HepG2 (cell line): ENCODE measurements at regions not wholly inside any gene's neighbourhood (a gene's known extent, or its start where the extent isn't known, plus 50 kb on each side); places are given as distances from the start of the nearest gene placed in this dataset.

Experiments
- BCL6 ChIP-seq: IDR thresholded peaks from 2 replicates; pipeline ENCODE4 v1.6.1; 2016; ENCODE audit warnings: missing genetic modification reagents, missing compliant biosample characterization
- HNF4G ChIP-seq, 2 experiments: sonication (generic) in 1 of 2; formaldehyde crosslinking in 1 of 2; IDR thresholded peaks; 2 replicates each; pipeline versions ENCODE4 v1.4.0 to v1.6.1; 2011 to 2020; ENCODE audit warnings: borderline replicate concordance in 2 of 2, low read depth in 2 of 2, mild to moderate bottlenecking in 2 of 2, low read length in 1 of 2, missing genetic modification reagents in 1 of 2, moderate library complexity in 1 of 2
- PPARG ChIP-seq: conservative IDR thresholded peaks from 2 replicates; pipeline ENCODE4 v1.6.1; 2016; ENCODE audit warnings: missing biosample characterization, missing genetic modification reagents
- RFXANK ChIP-seq: IDR thresholded peaks from 2 replicates; pipeline ENCODE4 v1.6.1; 2016
- ZBTB1 ChIP-seq: sonication (generic); formaldehyde crosslinking; IDR thresholded peaks from 2 replicates; pipeline ENCODE4 v1.4.0; 2020; ENCODE audit warnings: missing genetic modification reagents, borderline replicate concordance
- ZFP36L1 ChIP-seq: sonication (generic); formaldehyde crosslinking; IDR thresholded peaks from 2 replicates; pipeline ENCODE4 v1.8.0; 2022; ENCODE audit warnings: mild to moderate bottlenecking, missing genetic modification reagents, moderate library complexity
- ZIK1 ChIP-seq: sonication (generic); formaldehyde crosslinking; IDR thresholded peaks from 2 replicates; pipeline ENCODE4 v1.5.0; 2020; ENCODE audit warnings: mild to moderate bottlenecking, low read depth, missing genetic modification reagents, borderline replicate concordance
- ZNF136 ChIP-seq: sonication (generic); formaldehyde crosslinking; IDR thresholded peaks from 2 replicates; pipeline ENCODE4 v1.8.1; 2022; ENCODE audit warnings: low read depth, mild to moderate bottlenecking, moderate library complexity, missing genetic modification reagents
- ZNF263 ChIP-seq: sonication (generic); formaldehyde crosslinking; IDR thresholded peaks from 2 replicates; pipeline ENCODE4 v1.4.0; 2020; ENCODE audit warnings: missing genetic modification reagents
- ZNF652 ChIP-seq: IDR thresholded peaks from 2 replicates; pipeline ENCODE4 v1.6.1; 2016; ENCODE audit warnings: low read depth, borderline replicate concordance
- ZNF788 ChIP-seq: sonication (generic); formaldehyde crosslinking; IDR thresholded peaks from 2 replicates; pipeline ENCODE4 v1.5.0; 2020; ENCODE audit warnings: mild to moderate bottlenecking, missing genetic modification reagents, borderline replicate concordance
- ZNF879 ChIP-seq: sonication (generic); formaldehyde crosslinking; IDR thresholded peaks from 2 replicates; pipeline ENCODE4 v1.8.1; 2023; ENCODE audit warnings: missing genetic modification reagents
- TF ChIP-seq, protein P1 (sequence below): sonication (generic); formaldehyde crosslinking; IDR thresholded peaks from 2 replicates; pipeline ENCODE4 v1.4.0; 2020; ENCODE audit warnings: missing genetic modification reagents
- TF ChIP-seq, protein P2 (sequence below): sonication (generic); formaldehyde crosslinking; IDR thresholded peaks from 2 replicates; pipeline ENCODE4 v1.4.0; 2020; ENCODE audit warnings: missing genetic modification reagents, mild to moderate bottlenecking, borderline replicate concordance
- TF ChIP-seq, protein P3 (sequence below), 2 experiments: IDR thresholded peaks; 2 replicates each; pipeline ENCODE4 v1.6.1; 2011 to 2012; ENCODE audit warnings: low read length in 2 of 2, borderline replicate concordance in 1 of 2, low read depth in 1 of 2, mild to moderate bottlenecking in 1 of 2, moderate library complexity in 1 of 2
- TF ChIP-seq, protein P4 (sequence below): sonication (generic); formaldehyde crosslinking; IDR thresholded peaks from 2 replicates; pipeline ENCODE4 v1.8.0; 2022; ENCODE audit warnings: mild to moderate bottlenecking, missing genetic modification reagents

DNA sequence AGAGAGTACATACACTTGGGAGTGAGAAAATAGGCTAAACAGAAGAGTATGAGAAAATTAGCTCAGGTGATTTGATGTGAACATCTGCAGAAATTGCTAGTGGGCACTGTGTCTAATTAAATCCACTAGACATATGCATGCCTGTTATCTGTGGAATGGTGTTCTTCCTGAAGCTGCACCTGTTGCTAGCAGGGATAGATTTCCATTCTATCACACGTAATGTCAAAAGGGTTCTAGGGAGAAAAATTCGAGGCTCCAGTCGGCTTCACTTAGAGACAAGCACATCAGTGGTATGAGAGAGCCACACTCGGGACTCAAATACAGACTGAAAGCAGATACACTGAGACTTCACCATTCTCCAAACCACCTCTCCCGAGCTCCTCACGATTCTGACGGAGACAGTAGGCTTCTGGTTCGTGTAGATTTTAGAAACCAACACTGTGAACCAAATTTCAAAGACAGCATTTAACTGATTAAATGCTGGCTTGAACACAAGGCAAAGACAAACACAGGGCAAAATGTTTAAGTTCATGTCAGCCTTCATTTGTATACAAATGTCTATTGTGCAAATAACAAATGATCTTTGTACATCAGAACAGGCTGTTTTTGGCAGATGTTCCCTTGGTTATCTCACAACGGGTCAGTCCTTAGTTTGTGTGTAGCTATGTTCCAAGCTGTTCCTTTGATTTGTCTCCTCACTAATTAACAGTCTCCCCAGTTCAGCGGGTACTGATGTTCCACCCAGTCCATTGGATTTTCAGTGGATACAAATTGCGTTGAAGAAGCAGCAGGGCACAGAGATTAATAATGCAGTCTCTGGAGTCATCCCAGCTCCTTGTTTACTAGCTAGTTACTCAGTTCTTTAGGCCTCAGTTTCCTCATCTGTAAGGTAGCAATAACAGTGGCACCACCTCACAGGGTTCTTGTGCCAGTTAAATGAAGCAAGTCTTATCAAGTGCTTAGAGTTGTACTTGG, 131.0 kb upstream of the IFNGR1 start (continued):
- TF ChIP-seq, protein P1, sequence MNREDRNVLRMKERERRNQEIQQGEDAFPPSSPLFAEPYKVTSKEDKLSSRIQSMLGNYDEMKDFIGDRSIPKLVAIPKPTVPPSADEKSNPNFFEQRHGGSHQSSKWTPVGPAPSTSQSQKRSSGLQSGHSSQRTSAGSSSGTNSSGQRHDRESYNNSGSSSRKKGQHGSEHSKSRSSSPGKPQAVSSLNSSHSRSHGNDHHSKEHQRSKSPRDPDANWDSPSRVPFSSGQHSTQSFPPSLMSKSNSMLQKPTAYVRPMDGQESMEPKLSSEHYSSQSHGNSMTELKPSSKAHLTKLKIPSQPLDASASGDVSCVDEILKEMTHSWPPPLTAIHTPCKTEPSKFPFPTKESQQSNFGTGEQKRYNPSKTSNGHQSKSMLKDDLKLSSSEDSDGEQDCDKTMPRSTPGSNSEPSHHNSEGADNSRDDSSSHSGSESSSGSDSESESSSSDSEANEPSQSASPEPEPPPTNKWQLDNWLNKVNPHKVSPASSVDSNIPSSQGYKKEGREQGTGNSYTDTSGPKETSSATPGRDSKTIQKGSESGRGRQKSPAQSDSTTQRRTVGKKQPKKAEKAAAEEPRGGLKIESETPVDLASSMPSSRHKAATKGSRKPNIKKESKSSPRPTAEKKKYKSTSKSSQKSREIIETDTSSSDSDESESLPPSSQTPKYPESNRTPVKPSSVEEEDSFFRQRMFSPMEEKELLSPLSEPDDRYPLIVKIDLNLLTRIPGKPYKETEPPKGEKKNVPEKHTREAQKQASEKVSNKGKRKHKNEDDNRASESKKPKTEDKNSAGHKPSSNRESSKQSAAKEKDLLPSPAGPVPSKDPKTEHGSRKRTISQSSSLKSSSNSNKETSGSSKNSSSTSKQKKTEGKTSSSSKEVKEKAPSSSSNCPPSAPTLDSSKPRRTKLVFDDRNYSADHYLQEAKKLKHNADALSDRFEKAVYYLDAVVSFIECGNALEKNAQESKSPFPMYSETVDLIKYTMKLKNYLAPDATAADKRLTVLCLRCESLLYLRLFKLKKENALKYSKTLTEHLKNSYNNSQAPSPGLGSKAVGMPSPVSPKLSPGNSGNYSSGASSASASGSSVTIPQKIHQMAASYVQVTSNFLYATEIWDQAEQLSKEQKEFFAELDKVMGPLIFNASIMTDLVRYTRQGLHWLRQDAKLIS (CRISPR knock-in tag), result 0 out of 2 replicates have a peak, but pooled peaks have one; percentile 33
- no peak for TF ChIP-seq ZNF263 (CRISPR knock-in tag)
- TF ChIP-seq, protein P2, sequence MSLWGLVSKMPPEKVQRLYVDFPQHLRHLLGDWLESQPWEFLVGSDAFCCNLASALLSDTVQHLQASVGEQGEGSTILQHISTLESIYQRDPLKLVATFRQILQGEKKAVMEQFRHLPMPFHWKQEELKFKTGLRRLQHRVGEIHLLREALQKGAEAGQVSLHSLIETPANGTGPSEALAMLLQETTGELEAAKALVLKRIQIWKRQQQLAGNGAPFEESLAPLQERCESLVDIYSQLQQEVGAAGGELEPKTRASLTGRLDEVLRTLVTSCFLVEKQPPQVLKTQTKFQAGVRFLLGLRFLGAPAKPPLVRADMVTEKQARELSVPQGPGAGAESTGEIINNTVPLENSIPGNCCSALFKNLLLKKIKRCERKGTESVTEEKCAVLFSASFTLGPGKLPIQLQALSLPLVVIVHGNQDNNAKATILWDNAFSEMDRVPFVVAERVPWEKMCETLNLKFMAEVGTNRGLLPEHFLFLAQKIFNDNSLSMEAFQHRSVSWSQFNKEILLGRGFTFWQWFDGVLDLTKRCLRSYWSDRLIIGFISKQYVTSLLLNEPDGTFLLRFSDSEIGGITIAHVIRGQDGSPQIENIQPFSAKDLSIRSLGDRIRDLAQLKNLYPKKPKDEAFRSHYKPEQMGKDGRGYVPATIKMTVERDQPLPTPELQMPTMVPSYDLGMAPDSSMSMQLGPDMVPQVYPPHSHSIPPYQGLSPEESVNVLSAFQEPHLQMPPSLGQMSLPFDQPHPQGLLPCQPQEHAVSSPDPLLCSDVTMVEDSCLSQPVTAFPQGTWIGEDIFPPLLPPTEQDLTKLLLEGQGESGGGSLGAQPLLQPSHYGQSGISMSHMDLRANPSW (CRISPR knock-in tag), result no peak
- TF ChIP-seq ZNF879 (CRISPR knock-in tag), result 0 out of 2 replicates have a peak, but pooled peaks have one; percentile 14
- TF ChIP-seq, protein P3, sequence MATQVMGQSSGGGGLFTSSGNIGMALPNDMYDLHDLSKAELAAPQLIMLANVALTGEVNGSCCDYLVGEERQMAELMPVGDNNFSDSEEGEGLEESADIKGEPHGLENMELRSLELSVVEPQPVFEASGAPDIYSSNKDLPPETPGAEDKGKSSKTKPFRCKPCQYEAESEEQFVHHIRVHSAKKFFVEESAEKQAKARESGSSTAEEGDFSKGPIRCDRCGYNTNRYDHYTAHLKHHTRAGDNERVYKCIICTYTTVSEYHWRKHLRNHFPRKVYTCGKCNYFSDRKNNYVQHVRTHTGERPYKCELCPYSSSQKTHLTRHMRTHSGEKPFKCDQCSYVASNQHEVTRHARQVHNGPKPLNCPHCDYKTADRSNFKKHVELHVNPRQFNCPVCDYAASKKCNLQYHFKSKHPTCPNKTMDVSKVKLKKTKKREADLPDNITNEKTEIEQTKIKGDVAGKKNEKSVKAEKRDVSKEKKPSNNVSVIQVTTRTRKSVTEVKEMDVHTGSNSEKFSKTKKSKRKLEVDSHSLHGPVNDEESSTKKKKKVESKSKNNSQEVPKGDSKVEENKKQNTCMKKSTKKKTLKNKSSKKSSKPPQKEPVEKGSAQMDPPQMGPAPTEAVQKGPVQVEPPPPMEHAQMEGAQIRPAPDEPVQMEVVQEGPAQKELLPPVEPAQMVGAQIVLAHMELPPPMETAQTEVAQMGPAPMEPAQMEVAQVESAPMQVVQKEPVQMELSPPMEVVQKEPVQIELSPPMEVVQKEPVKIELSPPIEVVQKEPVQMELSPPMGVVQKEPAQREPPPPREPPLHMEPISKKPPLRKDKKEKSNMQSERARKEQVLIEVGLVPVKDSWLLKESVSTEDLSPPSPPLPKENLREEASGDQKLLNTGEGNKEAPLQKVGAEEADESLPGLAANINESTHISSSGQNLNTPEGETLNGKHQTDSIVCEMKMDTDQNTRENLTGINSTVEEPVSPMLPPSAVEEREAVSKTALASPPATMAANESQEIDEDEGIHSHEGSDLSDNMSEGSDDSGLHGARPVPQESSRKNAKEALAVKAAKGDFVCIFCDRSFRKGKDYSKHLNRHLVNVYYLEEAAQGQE (IDR thresholded peaks at IDR 0.05; ENCODE audit: borderline replicate concordance in 1 of 2, low read depth in 1 of 2, low read length in 2 of 2), result peak in 1 of 2 experiments; percentile 30; a peak in 2 of 4 replicates
- peak; percentile 57; the same call in 1 of the 2 replicates for TF ChIP-seq RFXANK (CRISPR knock-in tag)
- TF ChIP-seq ZNF136 (CRISPR knock-in tag), result no peak
- TF ChIP-seq ZNF652 (CRISPR knock-in tag), result peak; percentile 99
- peak; percentile 78 for TF ChIP-seq BCL6 (CRISPR knock-in tag)
- TF ChIP-seq PPARG (CRISPR knock-in tag), result peak; percentile 77
- no peak for TF ChIP-seq ZIK1
- TF ChIP-seq, protein P4, sequence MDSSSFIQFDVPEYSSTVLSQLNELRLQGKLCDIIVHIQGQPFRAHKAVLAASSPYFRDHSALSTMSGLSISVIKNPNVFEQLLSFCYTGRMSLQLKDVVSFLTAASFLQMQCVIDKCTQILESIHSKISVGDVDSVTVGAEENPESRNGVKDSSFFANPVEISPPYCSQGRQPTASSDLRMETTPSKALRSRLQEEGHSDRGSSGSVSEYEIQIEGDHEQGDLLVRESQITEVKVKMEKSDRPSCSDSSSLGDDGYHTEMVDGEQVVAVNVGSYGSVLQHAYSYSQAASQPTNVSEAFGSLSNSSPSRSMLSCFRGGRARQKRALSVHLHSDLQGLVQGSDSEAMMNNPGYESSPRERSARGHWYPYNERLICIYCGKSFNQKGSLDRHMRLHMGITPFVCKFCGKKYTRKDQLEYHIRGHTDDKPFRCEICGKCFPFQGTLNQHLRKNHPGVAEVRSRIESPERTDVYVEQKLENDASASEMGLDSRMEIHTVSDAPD (CRISPR knock-in tag), result peak; percentile 80
- TF ChIP-seq HNF4G (IDR thresholded peaks at IDR 0.05; ENCODE audit: borderline replicate concordance, low read depth, low read length), result peak; percentile 85
- no peak for TF ChIP-seq HNF4G (CRISPR knock-in tag; IDR thresholded peaks at IDR 0.05; ENCODE audit: borderline replicate concordance, low read depth)
- no peak for TF ChIP-seq ZBTB1 (CRISPR knock-in tag)
- no peak for TF ChIP-seq ZFP36L1 (CRISPR knock-in tag)
- peak; percentile 37; the same call in 1 of the 2 replicates for TF ChIP-seq ZNF788 (CRISPR knock-in tag)
